HEK293T (cell line): ENCODE measurements at regions not wholly inside any gene's neighbourhood (a gene's known extent, or its start where the extent isn't known, plus 50 kb on each side); places are given as distances from the start of the nearest gene placed in this dataset.

Source experiments
- ARNT ChIP-seq: fragments of 450-650 bp; IDR thresholded peaks from 2 replicates; pipeline ENCODE4 v1.6.1; 2017; ENCODE audit warnings: mild to moderate bottlenecking
- BHLHE40 ChIP-seq: fragments of 450-650 bp; IDR thresholded peaks from 2 replicates; pipeline ENCODE4 v1.6.1; 2016; ENCODE audit warnings: mild to moderate bottlenecking, moderate library complexity, borderline replicate concordance
- FOXA1 ChIP-seq: fragments of 450-650 bp; IDR thresholded peaks from 2 replicates; pipeline ENCODE4 v1.6.1; 2016; ENCODE audit warnings: mild to moderate bottlenecking
- FOXK2 ChIP-seq: fragments of 450-650 bp; IDR thresholded peaks from 2 replicates; pipeline ENCODE4 v1.6.1; 2016; ENCODE audit warnings: mild to moderate bottlenecking
- NFRKB ChIP-seq: fragments of 450-650 bp; IDR thresholded peaks from 2 replicates; pipeline ENCODE4 v1.6.1; 2016; ENCODE audit warnings: mild to moderate bottlenecking, moderate library complexity
- SP1 ChIP-seq: fragments of 450-650 bp; IDR thresholded peaks from 2 replicates; pipeline ENCODE4 v1.6.1; 2017
- SUZ12 ChIP-seq: fragments of 450-650 bp; IDR thresholded peaks from 2 replicates; pipeline ENCODE4 v1.6.1; 2016; ENCODE audit warnings: mild to moderate bottlenecking

DNA sequence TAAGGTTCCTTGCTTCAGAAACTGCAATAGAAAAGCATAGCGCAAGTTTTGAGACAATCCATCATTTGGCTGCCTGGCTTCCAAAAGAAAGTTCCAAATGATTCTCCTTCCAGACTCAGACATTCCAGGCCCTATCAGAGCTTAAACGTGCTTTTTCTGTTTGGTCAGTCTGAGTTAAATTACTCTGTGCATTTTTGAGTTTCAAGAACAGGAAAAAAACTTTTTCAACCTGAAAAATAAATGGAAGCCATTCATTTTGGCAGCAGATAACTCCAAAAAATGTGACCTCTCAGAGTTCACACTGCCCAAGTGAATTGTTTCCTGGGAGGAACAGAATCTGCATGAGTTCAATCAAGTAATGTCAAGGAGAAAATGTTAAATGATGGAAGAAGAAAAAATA lies 354.2 kb downstream of the CXCL12 start:
- no peak for TF ChIP-seq SUZ12
- no peak for TF ChIP-seq ARNT
- TF ChIP-seq FOXK2: no peak
- no peak for TF ChIP-seq BHLHE40
- no peak for TF ChIP-seq SP1
- no peak for TF ChIP-seq NFRKB
- no peak for TF ChIP-seq FOXA1
